DOHH2 (cell line): ENCODE measurements at regions not wholly inside any gene's neighbourhood (a gene's known extent, or its start where the extent isn't known, plus 50 kb on each side); places are given as distances from the start of the nearest gene placed in this dataset.

Experiments
- H3F3A ChIP-seq: fragments of 200-600 bp; sonication (generic), shearing (Covaris generic); 2 replicates; pipeline ENCODE4 v1.6.0; 2016; ENCODE audit warnings: antibody characterized with exemption, mild to moderate bottlenecking; ENCODE audit not compliant: control insufficient read depth, insufficient read depth
- H3K27ac ChIP-seq: fragments of 200-600 bp; sonication (generic); 2 replicates; pipeline ENCODE4 v1.5.1; 2014; ENCODE audit warnings: low read depth, mild to moderate bottlenecking, low read length, moderate library complexity
- H3K27me3 ChIP-seq: fragments of 200-600 bp; sonication (generic); 2 replicates; pipeline ENCODE4 v1.6.1; 2014; ENCODE audit warnings: mild to moderate bottlenecking, low read length, mixed read lengths; ENCODE audit not compliant: control insufficient read depth
- H3K36me3 ChIP-seq: fragments of 200-600 bp; sonication (generic); 2 replicates; pipeline ENCODE4 v1.6.1; 2014; ENCODE audit warnings: mild to moderate bottlenecking, low read length, moderate library complexity, mixed read lengths; ENCODE audit not compliant: control insufficient read depth
- H3K4me1 ChIP-seq: fragments of 200-600 bp; sonication (generic); 2 replicates; pipeline ENCODE4 v1.6.1; 2014; ENCODE audit warnings: mild to moderate bottlenecking, low read length, mixed read lengths; ENCODE audit not compliant: control insufficient read depth
- H3K4me2 ChIP-seq: fragments of 200-600 bp; sonication (generic); 2 replicates; pipeline ENCODE4 v1.6.0; 2014; ENCODE audit warnings: mild to moderate bottlenecking, low read length, moderate library complexity
- H3K4me3 ChIP-seq: fragments of 200-600 bp; sonication (generic); 2 replicates; pipeline ENCODE4 v1.5.1; 2014; ENCODE audit warnings: mild to moderate bottlenecking, low read length, mixed read lengths
- H3K79me2 ChIP-seq: fragments of 200-600 bp; sonication (generic); 2 replicates; pipeline ENCODE4 v1.6.1; 2014; ENCODE audit warnings: mild to moderate bottlenecking, low read length, mixed read lengths; ENCODE audit not compliant: control insufficient read depth
- H3K9me2 ChIP-seq: fragments of 200-600 bp; sonication (generic); replicated peaks from 2 replicates; pipeline ENCODE4 v1.6.1; 2014; ENCODE audit warnings: mild to moderate bottlenecking, low read length, mixed read lengths; ENCODE audit not compliant: control insufficient read depth
- H3K9me3 ChIP-seq: fragments of 200-600 bp; sonication (generic); 2 replicates; pipeline ENCODE4 v1.6.1; 2014; ENCODE audit warnings: antibody characterized with exemption, low read length, mixed read lengths; ENCODE audit not compliant: control insufficient read depth, insufficient read depth
- H4K20me1 ChIP-seq: fragments of 200-600 bp; sonication (generic); 2 replicates; pipeline ENCODE4 v1.6.0; 2014; ENCODE audit warnings: low read depth, mild to moderate bottlenecking, antibody characterized with exemption, low read length, moderate library complexity; ENCODE audit not compliant: control insufficient read depth, insufficient read depth
- EZH2phosphoT487 ChIP-seq: fragments of 200-600 bp; sonication (generic); IDR thresholded peaks from 2 replicates; pipeline ENCODE4 v1.6.1; 2017; ENCODE audit warnings: borderline replicate concordance, mild to moderate bottlenecking, antibody characterized with exemption, low read length, moderate library complexity, mixed read lengths
- TF ChIP-seq, protein P1 (sequence below): fragments of 200-600 bp; sonication (generic); IDR thresholded peaks from one replicate; pipeline ENCODE4 v1.5.1; 2014; ENCODE audit warnings: antibody characterized with exemption, mild to moderate bottlenecking, low read depth, low read length; ENCODE audit not compliant: poor library complexity, severe bottlenecking

DNA sequence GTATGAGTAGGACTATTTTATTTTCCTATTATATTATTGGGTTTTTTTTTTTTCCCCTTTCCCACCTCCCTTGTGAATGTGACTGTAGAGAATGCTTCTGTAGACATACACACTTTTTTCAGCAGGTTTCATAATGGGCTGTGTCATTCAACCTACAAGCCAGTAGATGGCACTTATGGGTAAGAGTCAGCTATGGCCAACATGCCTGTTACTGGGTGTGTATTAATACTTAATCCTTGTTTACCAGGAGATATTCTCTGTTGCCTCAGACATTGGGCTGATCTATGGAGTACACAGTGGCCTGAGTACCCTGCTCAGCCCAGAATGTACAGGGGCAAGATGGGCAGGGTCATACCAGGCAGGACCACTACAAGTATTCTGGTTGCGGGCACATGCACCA is 382.5 kb downstream of the EPHA7 start:
- H3K4me3 ChIP-seq, result no peak overlapping the region
- TF ChIP-seq, protein P1, sequence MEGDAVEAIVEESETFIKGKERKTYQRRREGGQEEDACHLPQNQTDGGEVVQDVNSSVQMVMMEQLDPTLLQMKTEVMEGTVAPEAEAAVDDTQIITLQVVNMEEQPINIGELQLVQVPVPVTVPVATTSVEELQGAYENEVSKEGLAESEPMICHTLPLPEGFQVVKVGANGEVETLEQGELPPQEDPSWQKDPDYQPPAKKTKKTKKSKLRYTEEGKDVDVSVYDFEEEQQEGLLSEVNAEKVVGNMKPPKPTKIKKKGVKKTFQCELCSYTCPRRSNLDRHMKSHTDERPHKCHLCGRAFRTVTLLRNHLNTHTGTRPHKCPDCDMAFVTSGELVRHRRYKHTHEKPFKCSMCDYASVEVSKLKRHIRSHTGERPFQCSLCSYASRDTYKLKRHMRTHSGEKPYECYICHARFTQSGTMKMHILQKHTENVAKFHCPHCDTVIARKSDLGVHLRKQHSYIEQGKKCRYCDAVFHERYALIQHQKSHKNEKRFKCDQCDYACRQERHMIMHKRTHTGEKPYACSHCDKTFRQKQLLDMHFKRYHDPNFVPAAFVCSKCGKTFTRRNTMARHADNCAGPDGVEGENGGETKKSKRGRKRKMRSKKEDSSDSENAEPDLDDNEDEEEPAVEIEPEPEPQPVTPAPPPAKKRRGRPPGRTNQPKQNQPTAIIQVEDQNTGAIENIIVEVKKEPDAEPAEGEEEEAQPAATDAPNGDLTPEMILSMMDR, result peak; percentile 49
- no peak for TF ChIP-seq EZH2phosphoT487
- H4K20me1 ChIP-seq, result no peaks in the 10 kb centered on the region
- no peak overlapping the region for H3K27ac ChIP-seq
- no peaks in the 10 kb centered on the region for H3F3A ChIP-seq
- H3K9me2 ChIP-seq, result no peaks in the 10 kb centered on the region
- no peak overlapping the region for H3K4me2 ChIP-seq
- H3K9me3 ChIP-seq, result no peaks in the 10 kb centered on the region
- H3K4me1 ChIP-seq, result no peaks in the 10 kb centered on the region
- H3K79me2 ChIP-seq, result no peaks in the 10 kb centered on the region
- H3K36me3 ChIP-seq, result no peaks in the 10 kb centered on the region
- no peaks in the 10 kb centered on the region for H3K27me3 ChIP-seq

DNA sequence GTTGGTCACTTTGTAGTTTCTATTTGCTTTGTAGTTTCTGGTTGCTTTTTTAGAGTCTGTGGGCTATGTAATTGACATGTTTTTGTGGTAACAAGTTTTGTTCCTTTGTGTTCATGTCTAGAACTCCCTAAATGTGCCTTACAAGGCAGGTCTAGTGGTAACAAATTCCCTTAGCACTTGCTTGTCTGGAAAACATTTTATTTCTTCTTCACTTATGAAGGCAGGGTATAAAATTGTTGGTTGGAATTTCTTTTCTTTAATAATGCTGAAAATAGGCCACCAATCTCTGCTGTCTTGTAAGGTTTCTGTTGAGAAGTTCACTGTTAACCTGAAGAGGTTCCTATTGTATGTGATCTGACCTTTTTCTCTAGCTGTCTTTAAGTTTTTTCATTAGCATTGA is 383.6 kb downstream of the EPHA7 start:
- Histone ChIP-seq H3F3A (no peaks in the 10 kb centered on the region), H3K4me1 (no peaks in the 10 kb centered on the region), H3K4me3 (no peak overlapping the region), H3K9me2 (no peaks in the 10 kb centered on the region), H3K79me2 (no peaks in the 10 kb centered on the region), H3K27ac (no peak overlapping the region), H3K9me3 (no peaks in the 10 kb centered on the region), H3K36me3 (no peaks in the 10 kb centered on the region), H3K27me3 (no peaks in the 10 kb centered on the region), H3K4me2 (no peak overlapping the region), H4K20me1 (no peaks in the 10 kb centered on the region)
- no peak for TF ChIP-seq EZH2phosphoT487
- TF ChIP-seq, protein P1, result no peak

DNA sequence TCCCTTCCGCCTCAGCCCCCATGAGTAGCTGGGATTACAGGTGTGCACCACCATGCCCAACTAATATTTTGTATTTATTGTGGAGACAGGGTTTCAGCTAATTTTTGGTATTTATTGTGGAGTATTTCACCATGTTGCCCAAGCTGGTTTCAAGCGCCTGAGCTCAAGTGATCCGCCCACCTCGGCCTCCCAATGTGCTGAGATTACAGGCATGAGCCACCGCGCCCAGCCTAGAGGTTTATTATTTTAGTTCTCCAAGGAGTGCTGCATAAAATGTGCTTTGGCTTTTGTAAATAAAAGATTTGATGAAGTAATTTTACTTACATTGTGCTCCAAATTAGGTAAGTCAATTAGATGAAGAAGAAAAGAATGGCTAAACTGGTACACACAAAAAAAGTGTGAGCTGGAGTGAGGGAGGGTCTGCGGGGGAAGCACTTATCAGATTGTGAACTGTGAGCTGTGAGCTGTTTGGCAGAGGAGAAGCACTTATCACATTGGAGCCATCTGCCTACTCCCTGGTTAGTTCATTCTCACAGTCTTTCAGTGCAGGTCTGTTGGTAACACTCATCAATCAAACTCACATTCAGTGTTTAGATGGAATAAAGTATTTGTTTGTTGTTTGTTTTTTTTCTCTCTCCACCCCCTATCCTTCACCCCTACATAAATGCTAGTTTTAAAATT is 398.0 kb downstream of the EPHA7 start:
- H4K20me1 ChIP-seq, result no peaks in the 10 kb centered on the region
- H3K36me3 ChIP-seq, result no peaks in the 10 kb centered on the region
- H3K9me3 ChIP-seq, result no peaks in the 10 kb centered on the region
- no peaks in the 10 kb centered on the region for H3F3A ChIP-seq
- H3K4me2 ChIP-seq, result no peak overlapping the region
- H3K4me1 ChIP-seq, result no peaks in the 10 kb centered on the region
- H3K27ac ChIP-seq, result no peak overlapping the region
- no peak overlapping the region for H3K4me3 ChIP-seq
- H3K27me3 ChIP-seq, result no peaks in the 10 kb centered on the region
- H3K9me2 ChIP-seq, result no peaks in the 10 kb centered on the region
- TF ChIP-seq, protein P1, result no peak
- TF ChIP-seq EZH2phosphoT487, result no peak
- no peaks in the 10 kb centered on the region for H3K79me2 ChIP-seq
